Duodenal mucosa (tissue), 2 donors: ENCODE measurements at regions not wholly inside any gene's neighbourhood (a gene's known extent, or its start where the extent isn't known, plus 50 kb on each side); places are given as distances from the start of the nearest gene placed in this dataset.
"Not testable (repeated sequence)": the region's sequence is repeated elsewhere in the genome, so short reads cannot be mapped to it uniquely, and the experiment has no call there.

Source experiments
- H3K27ac ChIP-seq: one replicate; pipeline ENCODE4 v1.7.0; 2013; ENCODE audit warnings: low read depth, low read length
- H3K27me3 ChIP-seq, 2 donors: one replicate each; pipeline ENCODE4 v1.7.0; 2013; ENCODE audit warnings: low read length in 2 of 2, control low read depth in 1 of 2; ENCODE audit not compliant: insufficient read depth in 2 of 2, control insufficient read depth in 1 of 2
- H3K36me3 ChIP-seq, 2 donors: one replicate each; pipeline ENCODE4 v1.7.0; 2013; ENCODE audit warnings: low read length in 2 of 2, control low read depth in 1 of 2; ENCODE audit not compliant: insufficient read depth in 2 of 2, control insufficient read depth in 1 of 2
- H3K4me1 ChIP-seq, 2 donors: one replicate each; pipeline ENCODE4 v1.7.0; 2013; ENCODE audit warnings: low read length in 2 of 2, control low read depth in 1 of 2; ENCODE audit not compliant: insufficient read depth in 2 of 2, control insufficient read depth in 1 of 2
- H3K4me3 ChIP-seq, 2 donors: one replicate each; pipeline ENCODE4 v1.7.0; 2013; ENCODE audit warnings: low read length in 2 of 2, low read depth in 1 of 2
- H3K9ac ChIP-seq, 2 donors: one replicate each; pipeline ENCODE4 v1.7.0; 2013; ENCODE audit warnings: low read length in 2 of 2, low read depth in 1 of 2
- H3K9me3 ChIP-seq, 2 donors: one replicate each; pipeline ENCODE4 v1.7.0; 2013; ENCODE audit warnings: low read length in 2 of 2, control low read depth in 1 of 2; ENCODE audit not compliant: control insufficient read depth in 1 of 2

DNA sequence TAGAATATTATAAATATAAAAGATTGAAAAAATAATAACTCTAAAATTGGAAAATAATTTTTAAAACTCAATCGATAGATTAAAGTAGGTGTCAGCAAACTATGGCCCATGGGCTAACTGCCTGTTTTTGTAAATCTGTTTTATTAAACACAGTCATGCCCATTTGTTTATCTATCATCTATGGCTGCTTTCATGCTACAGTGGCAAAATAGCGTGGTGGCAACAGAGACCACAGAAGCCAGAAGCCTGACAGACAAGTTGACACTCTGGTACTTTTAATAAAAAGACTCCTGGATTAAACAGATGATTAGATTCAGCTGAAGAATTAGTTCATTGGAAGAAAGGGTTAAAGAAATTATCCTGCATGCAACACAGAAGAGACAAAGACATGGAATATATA, 400.7 kb upstream of the RORB start:
- H3K27ac ChIP-seq = no peak overlapping the region
- no peak overlapping the region for H3K4me3 ChIP-seq
- no peaks in the 10 kb centered on the region for H3K9me3 ChIP-seq
- H3K36me3 ChIP-seq = no peaks in the 10 kb centered on the region
- no peaks in the 10 kb centered on the region for H3K27me3 ChIP-seq
- H3K9ac ChIP-seq = no peak overlapping the region
- no peaks in the 10 kb centered on the region for H3K4me1 ChIP-seq

DNA sequence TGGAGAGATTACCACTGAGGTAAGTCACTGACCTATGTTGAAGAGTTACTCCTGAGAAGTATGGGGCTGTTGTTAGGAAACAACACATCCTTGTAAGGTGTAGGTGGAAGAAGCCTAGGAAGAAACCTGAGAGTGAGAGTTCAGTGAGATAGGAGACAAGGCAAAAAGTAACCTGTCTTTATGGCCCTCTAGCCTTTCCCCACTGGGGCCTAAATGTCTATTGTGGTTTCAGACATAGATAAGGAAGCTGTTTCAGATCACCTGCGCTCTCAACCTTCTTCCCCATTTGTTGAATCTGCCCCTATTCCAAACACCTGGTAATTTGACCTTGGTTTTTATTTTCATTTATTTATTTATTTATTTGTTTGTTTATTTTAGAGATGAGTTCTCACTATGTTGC, 397.1 kb upstream of the RORB start:
- H3K4me3 ChIP-seq = no peak overlapping the region
- H3K36me3 ChIP-seq = no peaks in the 10 kb centered on the region
- no peaks in the 10 kb centered on the region for H3K9me3 ChIP-seq
- H3K9ac ChIP-seq = no peak overlapping the region
- H3K4me1 ChIP-seq = no peaks in the 10 kb centered on the region
- H3K27me3 ChIP-seq = no peaks in the 10 kb centered on the region
- no peak overlapping the region for H3K27ac ChIP-seq

DNA sequence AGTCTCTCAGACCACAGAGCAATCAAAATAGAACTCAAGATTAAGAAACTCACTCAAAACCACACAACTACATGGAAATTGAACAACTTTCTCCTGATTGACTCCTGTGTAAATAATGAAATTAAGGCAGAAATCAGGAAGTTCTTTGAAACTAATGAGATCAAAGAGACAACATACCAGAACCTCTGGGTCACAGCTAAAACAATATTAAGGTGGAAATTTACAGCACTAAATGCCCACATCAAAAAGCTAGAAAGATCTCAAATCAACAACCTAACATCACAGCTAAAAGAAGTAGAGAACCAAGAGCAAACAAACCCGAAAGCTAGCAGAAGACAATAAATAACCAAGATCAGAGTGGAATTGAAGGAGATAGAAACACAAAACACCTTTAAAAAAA, 395.0 kb upstream of the RORB start:
- not testable (repeated sequence) for H3K27ac ChIP-seq, H3K9me3 ChIP-seq, H3K4me1 ChIP-seq, H3K36me3 ChIP-seq, H3K4me3 ChIP-seq, H3K9ac ChIP-seq, H3K27me3 ChIP-seq

DNA sequence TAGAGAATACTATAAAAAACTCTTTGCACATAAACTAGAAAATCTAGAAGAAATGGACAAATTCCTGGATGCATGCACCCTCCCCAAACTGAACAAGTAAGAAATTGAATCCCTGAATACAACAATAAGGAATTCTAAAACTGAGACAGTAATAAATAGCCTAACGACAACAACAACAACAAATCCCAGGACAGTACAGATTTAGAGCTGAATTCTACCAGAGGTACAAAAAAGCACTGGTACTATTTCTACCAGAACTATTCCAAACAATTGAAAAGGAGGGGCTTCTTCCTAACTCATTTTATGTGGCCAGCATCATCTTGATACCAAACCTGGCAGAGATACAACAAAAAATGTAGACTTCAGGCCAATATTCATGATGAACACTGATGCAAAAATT, 394.4 kb upstream of the RORB start:
- Histone ChIP-seq H3K9ac (no peak overlapping the region), H3K36me3 (no peaks in the 10 kb centered on the region), H3K27ac (no peak overlapping the region), H3K4me3 (no peak overlapping the region), H3K27me3 (no peaks in the 10 kb centered on the region), H3K9me3 (no peaks in the 10 kb centered on the region), H3K4me1 (no peaks in the 10 kb centered on the region)

DNA sequence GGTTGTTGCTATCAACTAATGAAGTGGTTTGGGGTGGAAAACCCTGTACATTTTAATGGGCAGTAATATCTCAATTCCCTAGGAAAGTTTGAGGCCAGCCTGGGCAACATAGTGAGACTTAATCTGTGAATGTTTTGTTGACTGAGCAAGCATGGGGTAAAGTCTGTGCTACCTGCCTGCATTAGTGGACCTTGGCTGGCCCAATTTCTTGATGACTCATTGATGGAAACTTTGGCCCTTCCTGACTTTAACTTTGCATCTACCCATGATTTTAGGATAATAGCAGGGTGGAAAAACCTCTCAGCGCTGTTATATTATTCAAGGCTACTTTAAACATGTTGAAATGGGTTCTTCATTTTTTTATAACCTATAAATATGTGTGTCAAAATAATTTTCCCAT, 389.4 kb upstream of the RORB start:
- no peak overlapping the region for H3K9ac ChIP-seq
- H3K36me3 ChIP-seq = no peaks in the 10 kb centered on the region
- H3K9me3 ChIP-seq = no peaks in the 10 kb centered on the region
- no peaks in the 10 kb centered on the region for H3K4me1 ChIP-seq
- H3K27me3 ChIP-seq = no peaks in the 10 kb centered on the region
- no peak overlapping the region for H3K27ac ChIP-seq
- no peak overlapping the region for H3K4me3 ChIP-seq

DNA sequence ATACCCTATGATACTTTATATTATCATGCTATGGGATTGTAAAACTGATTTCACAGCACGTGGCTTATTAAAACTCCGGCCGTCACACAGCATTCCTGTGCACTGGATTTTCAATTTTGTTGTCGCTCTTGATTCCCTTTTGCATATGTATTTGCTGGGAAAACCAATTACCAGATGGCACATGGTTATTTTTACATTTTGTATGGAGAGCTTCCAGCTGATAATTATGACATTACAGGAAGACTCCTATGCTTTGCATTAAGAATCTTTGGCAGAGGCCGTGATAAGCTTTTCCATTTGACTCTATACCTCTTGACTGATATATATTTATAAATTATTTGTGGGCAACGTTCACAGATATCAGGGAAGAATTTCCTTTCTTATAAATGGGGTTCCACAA, 381.2 kb upstream of the RORB start:
- Histone ChIP-seq H3K27ac (no peak overlapping the region), H3K9me3 (no peaks in the 10 kb centered on the region), H3K36me3 (no peaks in the 10 kb centered on the region), H3K9ac (no peak overlapping the region), H3K4me3 (no peak overlapping the region), H3K27me3 (no peaks in the 10 kb centered on the region), H3K4me1 (no peaks in the 10 kb centered on the region)

DNA sequence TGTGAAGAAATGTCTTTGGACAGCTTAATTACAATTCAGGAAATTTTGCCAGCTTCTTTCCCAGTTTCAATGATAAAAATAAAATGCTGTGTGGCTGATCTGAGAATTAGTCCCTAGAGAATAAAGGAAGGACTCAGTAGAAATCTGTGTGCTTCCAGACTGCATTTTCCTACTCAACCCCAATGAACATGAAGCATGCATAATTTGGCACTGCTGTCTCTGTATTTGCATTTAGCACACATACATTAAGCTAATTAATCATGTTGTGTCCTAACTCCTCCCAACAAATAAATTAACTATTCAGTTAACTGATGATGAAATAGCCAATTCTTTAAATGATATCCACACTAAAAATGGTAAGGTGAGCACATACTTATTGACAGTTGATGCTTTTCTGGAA, 380.0 kb upstream of the RORB start:
- Histone ChIP-seq H3K36me3 (no peaks in the 10 kb centered on the region), H3K9ac (no peak overlapping the region), H3K4me1 (no peaks in the 10 kb centered on the region)

DNA sequence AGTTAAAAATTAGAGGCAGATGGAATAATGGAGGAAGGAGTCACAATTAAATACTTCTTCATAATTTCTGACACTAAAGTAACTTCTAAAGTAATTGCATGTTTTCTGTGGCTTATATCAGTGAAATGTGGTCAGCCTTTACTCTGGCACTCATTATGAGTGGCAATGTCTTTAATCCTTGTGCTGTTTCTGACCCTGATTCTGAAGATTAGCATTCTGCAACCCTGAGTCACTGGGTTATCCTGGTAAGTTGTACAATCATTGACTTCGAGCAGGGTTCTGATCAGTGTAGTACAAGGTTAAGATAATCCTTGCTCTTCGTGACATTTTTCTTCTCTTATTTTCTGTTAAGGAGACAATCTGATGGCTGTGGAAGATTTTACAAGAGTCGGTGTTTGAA, 379.4 kb upstream of the RORB start:
- H3K4me3 ChIP-seq = no peak overlapping the region
- no peaks in the 10 kb centered on the region for H3K27me3 ChIP-seq
- H3K9me3 ChIP-seq = no peaks in the 10 kb centered on the region
- no peaks in the 10 kb centered on the region for H3K4me1 ChIP-seq
- no peak overlapping the region for H3K27ac ChIP-seq
- H3K36me3 ChIP-seq = no peaks in the 10 kb centered on the region
- no peak overlapping the region for H3K9ac ChIP-seq

More for the DNA sequence above, 380.0 kb upstream of the RORB start:
- Histone ChIP-seq H3K27ac (no peak overlapping the region), H3K27me3 (no peaks in the 10 kb centered on the region), H3K4me3 (no peak overlapping the region), H3K9me3 (no peaks in the 10 kb centered on the region)

DNA sequence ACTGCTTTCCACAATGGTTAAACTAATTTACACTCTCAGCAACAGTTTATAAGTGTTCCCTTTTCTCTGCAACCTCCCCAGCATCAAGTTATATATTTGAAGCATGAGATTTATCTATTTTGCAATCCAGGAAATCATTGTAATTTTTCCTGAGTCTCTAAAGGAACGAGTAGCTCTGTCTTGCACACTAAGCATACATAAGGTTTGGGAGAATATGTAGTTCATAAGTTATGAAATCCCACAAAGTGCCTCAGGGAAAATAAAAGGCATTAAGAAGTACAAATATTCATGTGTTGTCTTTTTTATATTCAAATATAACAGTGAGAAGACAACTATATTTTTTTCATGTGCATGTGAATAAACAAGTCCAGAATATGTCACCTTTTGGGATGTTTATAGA, 377.1 kb upstream of the RORB start:
- no peak overlapping the region for H3K9ac ChIP-seq

DNA sequence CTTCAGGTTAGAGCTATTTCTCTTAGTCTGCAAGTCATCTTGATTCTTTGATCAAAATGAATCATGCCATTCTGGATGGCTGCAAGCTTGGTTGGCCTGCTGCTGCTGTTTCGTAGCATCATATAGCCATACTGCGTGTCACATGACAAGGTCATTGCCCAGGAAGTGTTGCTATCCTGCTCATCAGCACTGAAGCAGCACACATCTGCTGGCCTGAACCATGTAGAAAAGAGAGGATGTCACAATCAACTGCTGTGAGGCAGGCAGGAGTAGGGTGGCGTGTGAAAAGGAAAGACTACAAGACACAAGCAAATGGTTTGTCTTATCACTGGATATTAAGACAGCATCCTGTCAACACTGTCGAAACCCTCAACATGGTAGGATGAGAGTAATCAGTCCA, 376.7 kb upstream of the RORB start:
- H3K9me3 ChIP-seq = no peaks in the 10 kb centered on the region
- H3K4me3 ChIP-seq = no peak overlapping the region
- H3K9ac ChIP-seq = no peak overlapping the region
- no peak overlapping the region for H3K27ac ChIP-seq
- H3K4me1 ChIP-seq = no peaks in the 10 kb centered on the region
- H3K27me3 ChIP-seq = no peaks in the 10 kb centered on the region
- H3K36me3 ChIP-seq = no peaks in the 10 kb centered on the region

More for the DNA sequence above, 377.1 kb upstream of the RORB start:
- Histone ChIP-seq H3K4me1 (no peaks in the 10 kb centered on the region), H3K4me3 (no peak overlapping the region), H3K9me3 (no peaks in the 10 kb centered on the region), H3K27me3 (no peaks in the 10 kb centered on the region), H3K36me3 (no peaks in the 10 kb centered on the region), H3K27ac (no peak overlapping the region)

DNA sequence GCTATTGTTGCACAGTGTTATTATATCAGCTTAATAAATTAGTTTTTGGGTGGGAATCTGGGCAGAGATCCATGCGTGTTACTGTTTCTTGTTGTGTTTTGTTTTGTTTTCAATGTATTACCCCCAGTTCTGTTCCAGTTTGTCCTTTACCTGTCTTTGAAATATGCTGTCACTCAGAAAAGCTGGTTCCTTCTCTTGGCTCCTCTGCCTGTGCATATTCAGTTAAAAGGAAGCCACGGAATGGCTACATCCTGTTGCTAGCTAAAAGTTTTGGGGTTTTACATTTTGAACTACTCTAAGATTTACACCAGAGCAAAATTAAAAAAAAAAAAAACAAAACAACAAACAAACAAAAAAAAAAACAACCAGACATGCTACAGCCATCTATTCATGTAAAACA, 374.9 kb upstream of the RORB start:
- Histone ChIP-seq H3K27me3 (no peaks in the 10 kb centered on the region), H3K36me3 (no peaks in the 10 kb centered on the region), H3K4me1 (no peaks in the 10 kb centered on the region), H3K4me3 (no peak overlapping the region), H3K27ac (no peak overlapping the region), H3K9me3 (no peaks in the 10 kb centered on the region), H3K9ac (no peak overlapping the region)
